GM21447 (cell line): ENCODE measurements at regions not wholly inside any gene's neighbourhood (a gene's known extent, or its start where the extent isn't known, plus 50 kb on each side); places are given as distances from the start of the nearest gene placed in this dataset.

Experiments
- ATAC-seq: cut with Tn5 transposase; IDR thresholded peaks from one replicate; pipeline ENCODE4 v1.9.1; 2021; ENCODE audit not compliant: unreplicated experiment

DNA sequence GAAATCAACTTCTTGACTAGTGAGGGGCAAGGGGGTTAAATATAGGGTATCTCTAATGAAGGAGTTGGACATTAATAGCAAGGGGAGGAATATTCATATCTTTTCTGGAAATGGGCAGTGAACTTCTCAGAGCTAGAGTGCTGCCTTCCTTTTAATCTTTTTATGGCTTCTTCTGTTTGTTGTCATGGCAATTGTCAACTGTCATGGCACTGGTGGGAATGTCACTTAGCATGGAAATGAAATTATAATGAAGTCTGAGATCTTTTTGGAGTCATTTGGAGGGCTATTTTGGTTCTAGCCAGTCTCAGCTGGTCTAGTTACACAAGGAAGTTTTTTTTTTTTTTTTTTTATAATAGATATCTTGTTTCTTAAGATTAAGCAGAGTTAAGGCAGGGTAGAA is 250.2 kb downstream of the AASDHPPT start:
- ATAC-seq, result no peak

DNA sequence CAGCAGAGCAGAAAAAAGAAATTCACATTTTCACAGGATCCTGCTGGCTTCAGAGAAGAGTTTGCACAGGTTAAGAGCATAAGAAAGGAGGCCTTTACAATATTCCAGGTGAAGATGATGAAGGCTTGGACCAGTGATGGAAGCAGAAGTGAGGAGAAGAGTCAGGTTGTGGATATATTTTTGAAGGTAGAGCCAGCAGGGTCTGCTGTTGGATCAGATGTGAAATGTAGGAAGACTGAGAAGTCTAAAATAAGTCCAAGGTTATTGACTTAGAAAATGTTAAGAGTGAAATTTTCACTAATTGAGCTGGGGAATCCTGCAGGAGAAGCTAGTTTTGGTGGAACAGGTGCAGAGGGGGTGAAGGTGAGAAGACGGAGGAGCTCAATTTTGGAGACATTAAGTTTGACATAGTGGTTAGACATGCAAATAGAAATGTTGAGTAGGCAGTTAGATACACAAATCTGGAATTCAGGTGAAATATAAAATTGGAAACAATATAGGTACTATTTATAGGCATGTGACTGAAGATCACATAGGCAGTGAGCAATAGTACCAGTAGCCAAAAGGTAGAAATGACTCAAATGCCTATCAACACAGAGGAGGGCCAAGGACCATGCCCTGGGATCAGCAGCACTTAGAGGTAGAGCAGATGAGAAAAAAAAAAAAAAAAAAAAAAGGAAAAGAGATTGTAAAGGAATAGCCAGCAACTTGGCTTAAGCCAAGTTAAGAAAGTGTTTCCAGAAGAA is 252.0 kb downstream of the AASDHPPT start:
- no peak for ATAC-seq

DNA sequence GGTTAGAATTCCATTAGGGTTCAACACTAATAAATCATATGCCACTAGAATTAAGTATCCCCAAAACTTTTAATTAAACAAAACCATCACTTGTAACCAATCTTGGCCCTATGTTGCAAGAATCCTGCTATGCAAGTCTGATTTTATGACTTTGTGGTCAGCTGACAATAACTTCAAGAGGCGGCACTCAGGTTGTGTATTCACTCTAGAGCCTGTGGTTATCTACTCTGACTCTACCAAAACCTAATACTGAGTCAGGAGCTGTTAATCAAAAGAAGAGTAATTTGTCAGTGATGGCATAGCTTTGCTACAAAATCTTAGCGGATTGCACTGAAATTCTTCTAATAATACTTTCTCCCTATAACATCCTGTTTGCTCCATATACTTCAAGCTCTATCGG is 253.7 kb downstream of the AASDHPPT start:
- no peak for ATAC-seq

DNA sequence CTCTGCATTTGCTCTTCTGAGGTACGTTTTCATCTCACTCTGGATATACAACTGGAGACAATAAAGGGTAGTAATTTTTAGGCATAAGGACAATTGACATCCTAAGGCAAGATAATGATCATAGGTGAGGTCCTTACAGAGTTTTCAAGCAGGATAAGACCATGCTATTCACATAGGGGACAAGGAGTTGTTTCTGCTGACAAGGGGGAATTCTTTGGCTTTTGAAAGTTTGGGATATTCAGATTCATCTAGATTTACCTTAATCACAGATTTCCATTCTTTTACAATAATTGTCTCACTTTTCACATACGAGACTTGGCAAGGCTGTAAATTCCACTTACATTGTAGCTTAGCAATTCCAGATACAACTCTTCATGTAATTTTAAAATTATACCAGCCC is 256.2 kb downstream of the AASDHPPT start:
- ATAC-seq, result no peak

DNA sequence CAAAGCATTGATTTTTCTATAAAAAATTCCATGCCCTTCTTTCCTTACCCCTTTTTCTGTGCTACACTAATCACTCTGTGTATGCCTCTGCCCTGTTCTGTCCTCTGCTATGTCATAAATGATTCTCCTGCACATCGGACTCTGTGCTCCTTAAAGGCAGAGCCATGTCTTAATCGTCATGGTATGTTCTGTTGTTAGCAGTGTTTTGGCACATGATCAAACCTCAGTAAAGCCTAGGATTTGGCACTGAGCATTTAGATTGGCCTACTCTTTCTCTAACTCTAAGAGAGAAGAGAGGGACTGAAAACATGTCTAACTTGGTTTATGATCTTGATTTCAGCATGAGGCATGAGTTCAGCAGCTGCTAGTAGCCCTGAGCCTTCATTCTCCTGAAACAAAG is 266.9 kb downstream of the AASDHPPT start:
- ATAC-seq, result no peak

DNA sequence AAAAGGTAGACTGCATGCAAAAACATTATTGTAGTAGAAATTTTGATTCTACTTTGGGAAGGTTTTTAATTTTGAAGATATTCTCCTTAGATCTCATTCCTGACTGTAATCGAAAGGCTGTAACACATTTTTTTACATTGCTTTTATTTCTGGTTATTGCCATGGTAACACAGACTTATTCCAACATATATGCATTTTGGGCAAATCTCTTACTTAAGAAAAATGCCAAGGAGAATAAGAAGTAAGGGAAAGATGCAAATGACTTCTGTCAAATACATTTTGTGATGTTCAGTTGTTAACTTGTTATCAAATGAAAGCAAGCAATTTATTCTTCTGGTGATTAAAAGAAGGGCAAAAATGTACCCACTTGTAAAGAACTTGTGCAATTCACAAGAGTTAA is 267.5 kb downstream of the AASDHPPT start:
- no peak for ATAC-seq

DNA sequence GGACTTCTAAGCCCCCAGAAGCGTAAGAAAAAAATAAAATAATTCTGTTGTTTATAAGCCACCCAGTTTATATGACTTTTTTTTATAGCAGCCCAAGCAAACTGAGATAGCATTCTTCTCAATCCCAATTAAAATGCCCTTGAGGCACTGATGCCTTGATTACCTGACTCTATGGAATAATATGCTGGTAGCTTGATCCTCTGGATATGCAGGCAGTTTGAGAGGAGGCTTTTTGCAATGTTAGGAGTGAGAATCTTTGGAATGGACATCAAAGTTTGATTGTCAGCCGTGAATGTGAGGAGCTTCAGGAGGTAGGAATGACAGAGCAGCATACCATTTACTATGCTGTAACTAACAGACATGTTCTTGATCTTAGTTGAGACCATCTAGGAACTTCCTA is 275.6 kb downstream of the AASDHPPT start:
- no peak for ATAC-seq

DNA sequence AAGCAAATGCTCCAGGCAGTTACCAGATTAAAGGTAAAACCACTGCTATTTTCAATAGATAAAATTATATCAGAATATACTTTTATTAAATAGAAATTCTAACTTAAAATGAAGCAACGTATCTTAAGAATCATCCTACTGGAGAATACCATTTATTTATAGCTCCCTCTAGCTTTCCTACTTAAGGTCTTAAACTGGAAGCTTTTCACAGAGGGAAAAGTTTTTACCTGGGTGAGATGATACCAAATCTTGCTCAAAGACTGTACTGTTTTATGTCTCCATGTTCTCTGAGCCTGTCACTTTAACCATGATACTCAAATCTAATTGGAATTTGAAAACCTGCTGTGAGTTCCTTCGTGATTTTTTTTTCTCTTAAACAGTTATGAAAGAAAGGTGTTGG is 291.8 kb downstream of the AASDHPPT start:
- ATAC-seq, result no peak

DNA sequence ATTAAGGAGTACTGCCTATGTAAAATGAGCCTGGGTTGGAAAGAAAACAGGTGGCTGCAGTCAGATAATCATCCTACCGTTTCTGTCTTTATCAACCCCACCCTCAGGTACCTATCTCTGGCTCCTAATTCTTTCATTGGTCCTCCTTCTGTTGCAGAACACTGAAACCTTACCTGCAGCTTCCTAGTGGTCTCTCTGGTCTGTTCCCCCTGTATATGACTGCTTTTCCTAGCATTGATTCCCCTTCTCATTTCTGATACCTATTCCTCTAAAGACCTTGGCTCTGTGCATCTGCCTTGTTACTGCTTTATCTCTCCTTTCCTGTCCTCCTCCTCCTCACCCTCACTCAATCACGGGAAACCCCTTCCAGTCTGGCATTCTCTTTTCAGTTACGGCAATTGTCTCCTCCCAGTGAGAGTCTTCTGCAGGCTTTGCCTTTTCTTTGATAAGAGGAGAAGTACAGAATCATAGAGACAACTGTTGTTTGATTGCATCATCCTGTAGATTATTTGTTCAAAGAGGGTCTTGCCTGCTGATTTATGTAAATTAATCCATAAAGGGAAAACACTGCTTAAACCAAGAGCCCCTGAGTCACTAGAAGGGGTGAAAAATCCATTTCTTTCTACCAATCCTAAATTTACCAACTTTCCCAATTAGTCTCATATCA is 301.2 kb downstream of the AASDHPPT start:
- ATAC-seq, result no peak

DNA sequence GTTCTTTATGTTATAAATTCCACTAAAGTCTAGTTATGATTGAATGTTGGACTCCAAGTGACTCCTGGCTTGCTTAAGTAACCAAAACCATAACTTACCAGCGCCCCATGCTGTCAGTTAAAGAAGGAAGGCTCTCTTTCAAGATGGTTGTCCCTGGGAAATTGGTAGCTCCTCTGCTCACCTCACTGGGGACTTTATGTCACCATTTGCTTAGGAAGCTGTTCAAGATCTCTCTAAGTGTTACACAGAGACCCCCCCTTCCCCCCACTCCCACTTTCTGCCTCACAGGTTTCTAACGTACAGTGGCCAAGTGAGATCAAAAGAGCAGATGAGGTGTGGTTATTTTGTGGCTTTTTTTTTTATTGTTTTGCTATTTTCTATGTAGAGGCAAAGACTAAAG is 301.8 kb downstream of the AASDHPPT start:
- no peak for ATAC-seq

DNA sequence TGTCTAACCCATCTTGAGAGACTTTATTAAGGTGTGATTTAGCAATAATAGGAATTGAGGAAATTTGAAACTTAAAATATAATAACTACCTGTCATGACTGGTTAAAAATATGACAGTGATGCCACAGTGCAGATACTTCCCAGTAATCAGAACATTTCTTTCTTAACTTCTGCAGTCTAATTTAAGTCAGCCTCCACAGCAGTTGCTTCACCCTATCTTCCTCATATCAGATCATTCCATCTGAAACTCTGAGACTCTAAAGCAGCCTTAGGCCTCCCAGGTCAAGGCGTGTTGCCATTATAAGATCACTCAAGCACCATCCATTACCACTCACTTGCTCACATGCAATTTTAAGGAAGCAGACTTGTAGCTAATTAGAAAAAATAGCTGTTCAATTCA is 302.2 kb downstream of the AASDHPPT start:
- no peak for ATAC-seq

DNA sequence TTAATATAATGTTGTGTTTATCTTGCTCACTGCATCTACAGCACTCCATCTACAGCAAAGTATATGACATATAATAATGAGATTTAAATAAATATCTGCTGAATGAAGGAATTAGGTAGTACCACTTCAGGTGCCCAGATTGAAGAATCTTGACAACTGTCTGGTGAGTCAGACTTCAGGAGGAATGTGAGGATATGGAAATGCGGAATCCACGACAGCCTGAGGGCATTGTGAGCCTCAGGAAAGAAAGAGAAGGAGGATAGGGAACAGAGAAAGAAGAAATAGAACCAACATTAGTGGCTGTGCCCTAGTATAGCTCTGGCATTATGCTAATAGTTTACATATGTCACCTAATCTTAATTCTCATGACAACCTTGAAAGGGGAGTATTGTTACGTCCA is 304.4 kb downstream of the AASDHPPT start:
- ATAC-seq, result no peak

DNA sequence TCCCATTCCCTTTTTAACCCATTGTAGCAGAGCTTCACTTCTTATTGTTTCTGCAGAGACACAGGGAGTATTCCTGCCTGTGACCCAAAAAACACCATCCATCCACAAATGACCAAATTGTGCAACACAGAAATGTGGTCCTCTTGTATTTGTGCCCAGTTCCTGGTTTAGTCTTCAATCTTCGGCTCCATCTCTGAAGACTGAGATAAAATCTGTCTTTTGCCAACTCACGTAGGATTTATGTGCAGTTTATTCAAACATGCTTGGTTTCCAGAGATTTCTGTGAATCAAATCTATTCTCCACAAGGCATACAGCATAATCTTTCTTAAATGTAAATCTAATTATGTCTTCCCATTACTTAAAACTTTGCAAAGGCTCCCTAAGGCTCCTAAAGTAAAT is 307.0 kb downstream of the AASDHPPT start:
- no peak for ATAC-seq

DNA sequence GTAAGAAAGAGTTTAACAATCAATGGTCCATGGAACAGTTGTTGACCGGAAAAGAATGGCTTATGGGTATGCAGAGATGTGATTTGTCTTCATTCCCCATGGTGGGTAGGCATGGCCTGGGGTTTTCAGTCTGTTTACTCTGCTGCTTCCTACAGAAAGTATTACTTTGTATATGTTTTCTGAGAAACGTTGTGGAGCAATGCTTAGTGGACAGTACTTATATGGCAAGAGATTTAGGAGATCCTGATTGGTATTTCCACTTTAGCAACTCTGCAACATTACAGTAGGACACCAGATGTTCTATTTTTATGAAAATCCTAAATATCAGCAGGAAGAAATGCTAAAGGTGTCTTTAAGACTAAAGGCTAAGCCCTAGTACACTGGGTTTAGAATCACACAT is 309.1 kb downstream of the AASDHPPT start:
- ATAC-seq, result no peak

DNA sequence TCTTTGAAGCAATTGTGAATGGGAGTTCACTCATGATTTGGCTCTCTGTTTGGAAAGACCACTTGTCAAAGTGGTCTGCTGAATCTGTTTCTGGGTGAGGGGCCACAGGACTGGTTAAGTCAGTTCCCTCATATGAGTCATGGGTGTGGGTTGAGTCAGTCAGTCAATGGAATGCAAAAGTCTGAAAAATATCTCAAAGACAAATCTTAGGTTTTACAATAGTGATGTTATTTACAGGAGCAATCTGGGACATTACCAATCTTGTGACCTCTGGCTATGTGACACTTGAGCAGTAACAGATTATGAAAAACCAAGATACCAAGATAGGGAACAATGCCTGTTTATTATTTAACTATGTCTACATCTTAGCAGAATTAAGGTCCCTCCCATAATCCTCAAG is 311.6 kb downstream of the AASDHPPT start:
- no peak for ATAC-seq

DNA sequence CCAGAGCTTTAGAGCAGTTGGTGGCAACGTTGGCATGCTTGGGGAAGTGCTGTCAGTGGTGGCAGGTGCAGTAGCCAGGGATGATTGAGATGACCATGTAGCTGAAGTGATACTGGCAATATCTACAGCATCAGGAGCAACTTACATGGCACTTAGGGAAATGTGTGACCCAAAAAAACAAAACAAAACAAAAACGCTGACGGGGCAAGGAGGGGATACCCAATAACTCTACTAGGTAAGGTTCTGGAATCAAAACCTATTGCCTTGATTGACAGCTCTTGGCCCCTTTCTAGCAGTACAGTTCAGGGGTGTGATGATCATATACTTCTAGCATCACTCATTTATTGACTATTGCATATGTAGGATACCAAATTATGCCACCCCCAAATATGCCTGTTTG is 312.6 kb downstream of the AASDHPPT start:
- no peak for ATAC-seq

DNA sequence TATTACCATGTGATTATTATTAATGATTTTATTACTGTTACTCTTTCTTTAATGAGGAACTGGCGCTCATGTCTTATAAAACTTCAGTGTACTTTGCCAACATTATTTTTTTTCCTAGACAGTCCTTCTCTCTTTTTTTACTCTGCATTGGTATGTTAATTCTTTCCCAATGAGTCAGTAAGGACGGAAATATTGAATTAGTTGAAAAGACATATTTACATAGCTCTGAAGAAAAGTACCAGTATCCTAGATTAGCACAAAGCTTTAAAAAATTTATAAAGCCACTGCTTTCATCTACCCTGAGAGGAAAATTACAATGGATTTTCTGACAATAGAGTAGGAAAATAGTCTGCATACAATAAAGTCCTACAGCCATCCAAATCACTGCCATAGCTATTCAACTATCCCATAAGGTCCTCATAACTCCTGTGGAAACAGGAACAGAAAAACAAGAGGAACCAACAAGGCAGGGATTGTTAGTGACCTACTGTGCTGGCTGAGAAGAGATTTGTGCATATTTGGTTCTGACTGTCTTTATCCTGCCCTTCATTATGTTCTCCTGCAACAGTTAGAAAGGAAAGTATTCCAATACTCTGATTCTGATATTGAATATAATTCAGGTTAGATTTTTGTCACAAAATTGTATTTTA is 314.4 kb downstream of the AASDHPPT start:
- ATAC-seq, result no peak

DNA sequence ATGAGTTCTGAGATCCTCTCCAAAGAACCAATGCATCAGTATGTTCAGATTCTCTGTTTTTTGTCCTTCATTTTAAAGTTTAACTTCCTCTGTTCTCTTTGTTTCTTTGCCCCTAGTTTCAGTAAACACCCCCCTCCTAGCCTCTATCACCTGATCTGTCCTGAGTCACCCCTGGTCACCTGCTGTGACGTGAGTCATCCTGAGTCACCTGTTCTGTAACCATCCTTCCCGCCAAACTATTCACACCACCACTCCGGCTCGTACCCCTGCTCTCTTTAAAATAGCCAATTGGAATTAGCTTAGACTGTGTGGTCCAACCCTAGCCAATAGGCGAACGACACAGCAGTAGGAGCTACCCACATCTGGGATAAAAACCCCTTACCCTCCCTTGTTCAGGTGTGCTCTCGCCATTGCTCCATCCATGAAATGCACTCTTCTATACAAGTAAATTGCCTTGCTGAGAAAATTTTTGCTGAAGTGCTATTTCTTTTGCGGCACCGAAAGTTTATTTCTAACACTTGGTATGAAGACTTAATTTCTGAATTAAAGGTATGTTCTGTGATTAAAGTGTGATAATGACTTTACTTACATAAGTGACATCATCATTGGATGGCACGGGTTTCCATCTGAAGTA is 318.4 kb downstream of the AASDHPPT start:
- ATAC-seq, result no peak

DNA sequence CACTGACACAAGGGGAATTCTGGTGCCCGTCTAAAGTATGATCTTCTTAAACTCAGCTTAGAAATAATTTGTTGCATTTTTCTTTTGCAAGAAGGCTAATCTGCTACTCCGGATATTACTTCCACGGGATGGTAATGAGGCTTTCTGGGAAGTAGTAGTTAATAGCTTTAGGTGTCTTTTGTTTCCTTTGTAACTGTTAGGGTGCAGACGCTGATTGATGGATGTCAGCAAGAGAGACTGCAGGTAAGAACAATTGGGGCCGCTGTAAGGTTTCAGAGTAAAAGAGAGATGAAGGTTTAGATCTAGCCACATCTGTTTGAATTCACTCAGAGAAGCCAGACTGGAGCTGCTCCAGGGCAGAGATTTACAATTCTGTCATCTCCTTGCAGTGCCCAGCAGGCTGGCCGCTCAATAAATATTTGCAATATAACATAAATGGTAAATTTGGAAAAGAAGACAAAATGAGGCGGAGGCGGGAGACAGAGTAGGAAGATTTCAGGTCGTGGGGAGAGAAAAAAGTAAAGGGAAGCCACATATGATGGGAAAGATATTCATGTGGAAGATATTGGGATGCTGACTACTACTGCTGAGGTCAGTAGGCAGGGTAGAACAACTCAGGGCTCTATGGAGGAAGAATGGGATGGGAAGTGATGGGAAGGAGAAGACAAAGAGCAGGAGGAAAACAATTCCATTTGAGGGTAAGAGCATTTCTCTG is 320.5 kb downstream of the AASDHPPT start:
- no peak for ATAC-seq

DNA sequence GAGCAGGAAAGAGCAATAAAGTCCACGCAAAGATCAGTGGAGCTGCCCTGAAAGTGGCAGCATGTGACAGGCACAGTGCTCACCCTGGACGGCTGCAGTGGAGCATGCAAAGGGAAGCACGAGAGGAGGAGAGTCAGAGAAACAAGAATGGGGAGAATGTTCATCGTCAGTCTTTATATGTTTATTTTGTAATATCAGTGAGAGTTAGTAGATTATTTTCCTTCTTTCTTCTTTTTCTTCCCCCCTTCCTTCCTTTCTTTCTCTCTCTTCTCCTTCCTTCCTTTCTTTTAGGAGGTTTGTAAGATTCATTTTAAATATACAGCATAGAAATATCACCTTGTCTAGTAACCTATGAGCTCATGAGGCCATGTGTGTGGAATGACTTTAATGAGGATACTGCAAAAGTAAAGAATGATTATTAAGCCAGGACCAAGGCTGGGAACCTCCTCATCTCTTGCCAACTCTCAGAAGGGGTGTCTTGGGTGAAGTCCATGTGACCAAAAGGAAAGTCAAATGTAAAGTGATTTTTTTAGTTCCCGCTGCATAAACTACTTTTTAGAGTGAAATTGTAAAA is 321.1 kb downstream of the AASDHPPT start:
- ATAC-seq, result no peak

DNA sequence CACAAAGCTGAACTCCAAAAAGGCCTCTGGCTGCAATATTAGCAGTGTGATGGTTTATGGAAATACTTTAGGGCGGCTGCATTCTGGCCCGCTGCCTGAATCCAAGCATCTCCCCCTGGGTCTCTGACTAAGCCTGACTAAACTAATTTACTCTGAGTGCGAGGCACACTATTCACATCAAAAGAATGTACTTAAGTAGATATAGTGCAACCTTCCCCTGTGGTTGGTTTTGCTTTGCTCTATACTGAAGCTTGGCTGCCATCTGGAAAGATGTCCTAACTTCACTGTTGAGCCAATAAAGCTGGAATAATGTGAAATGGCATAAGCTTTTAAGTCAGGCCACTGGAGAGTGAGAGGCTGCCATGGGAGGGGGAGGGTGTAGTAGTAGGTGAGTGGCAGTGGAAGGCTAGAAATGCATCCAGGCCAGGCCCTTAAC is 321.6 kb downstream of the AASDHPPT start:
- ATAC-seq, result no peak
